Upper lobe of right lung (tissue), 1 donor: ENCODE measurements at regions not wholly inside any gene's neighbourhood (a gene's known extent, or its start where the extent isn't known, plus 50 kb on each side); places are given as distances from the start of the nearest gene placed in this dataset.

Experiments used
- ATAC-seq: fragments of 200-7000 bp; cut with Tn5 transposase; one replicate; pipeline ENCODE4 v1.9.1; 2020; ENCODE audit warnings: mild to moderate bottlenecking, moderate library complexity
- DNase-seq: peaks from one replicate; pipeline ENCODE4 v3.0.0-alpha.2; 2020
- H3K27ac ChIP-seq: fragments of 200-600 bp; one replicate; pipeline ENCODE4 v1.8.0; 2022
- H3K27me3 ChIP-seq: fragments of 200-600 bp; one replicate; pipeline ENCODE4 v1.8.0; 2022; ENCODE audit warnings: mild to moderate bottlenecking
- H3K36me3 ChIP-seq: fragments of 200-600 bp; one replicate; pipeline ENCODE4 v1.8.0; 2022
- H3K4me1 ChIP-seq: fragments of 200-600 bp; one replicate; pipeline ENCODE4 v1.8.0; 2022
- H3K4me3 ChIP-seq: fragments of 200-600 bp; one replicate; pipeline ENCODE4 v1.8.0; 2022; ENCODE audit warnings: mild to moderate bottlenecking
- H3K9me3 ChIP-seq: fragments of 200-600 bp; one replicate; pipeline ENCODE4 v1.8.0; 2022
- CTCF ChIP-seq: fragments of 200-600 bp; IDR thresholded peaks from one replicate; pipeline ENCODE4 v1.8.0; 2022; ENCODE audit warnings: antibody characterized with exemption
- intact Hi-C: fragments of 100-400 bp; cut with DNase I; formaldehyde crosslinking; loops from one replicate; pipeline ENCODE4 v1.11.0; 2022
- donor health status: DM: no; HTN: yes; CAD: no; lungs with severe emphysema.

GRCh38 chr4:62191451-62192240 lies 991.5 kb downstream of the ADGRL3 start:
- H3K27ac ChIP-seq = no peak overlapping the region
- H3K27me3 ChIP-seq = no peaks in the 10 kb centered on the region
- DNase-seq (no peak), ATAC-seq (no peak)
- intact Hi-C loops = no loop called here
- no peak for TF ChIP-seq CTCF
- no peaks in the 10 kb centered on the region for H3K36me3 ChIP-seq
- no peaks in the 10 kb centered on the region for H3K4me1 ChIP-seq
- H3K4me3 ChIP-seq = no peak overlapping the region
- H3K9me3 ChIP-seq = no peaks in the 10 kb centered on the region

- Histone ChIP-seq H3K4me1 (no peaks in the 10 kb centered on the region), H3K9me3 (no peaks in the 10 kb centered on the region), H3K27ac (no peak overlapping the region), H3K36me3 (no peaks in the 10 kb centered on the region), H3K4me3 (no peak overlapping the region), H3K27me3 (no peaks in the 10 kb centered on the region)
- DNase-seq (no peak), ATAC-seq (no peak)
- intact Hi-C loops = no loop called here
- TF ChIP-seq CTCF = no peak
Observed at GRCh38 chr4:62170235-62170634, 970.1 kb downstream of the ADGRL3 start.

GRCh38 chr4:62168681-62169080 lies 968.6 kb downstream of the ADGRL3 start:
- DNase-seq = no peak
- no peaks in the 10 kb centered on the region for H3K36me3 ChIP-seq
- no peaks in the 10 kb centered on the region for H3K4me1 ChIP-seq
- no peak overlapping the region for H3K4me3 ChIP-seq
- H3K27ac ChIP-seq = no peak overlapping the region
- no peaks in the 10 kb centered on the region for H3K27me3 ChIP-seq
- TF ChIP-seq CTCF = no peak
- no peaks in the 10 kb centered on the region for H3K9me3 ChIP-seq
- intact Hi-C loops = no loop called here
- no peak for ATAC-seq

GRCh38 chr4:62162606-62163005 lies 962.5 kb downstream of the ADGRL3 start:
- H3K27me3 ChIP-seq = no peaks in the 10 kb centered on the region
- no peak for TF ChIP-seq CTCF
- intact Hi-C loops = no loop called here
- no peak for ATAC-seq
- no peaks in the 10 kb centered on the region for H3K9me3 ChIP-seq
- H3K4me3 ChIP-seq = no peak overlapping the region
- H3K4me1 ChIP-seq = no peaks in the 10 kb centered on the region
- H3K27ac ChIP-seq = no peak overlapping the region
- no peak for DNase-seq
- H3K36me3 ChIP-seq = no peaks in the 10 kb centered on the region

GRCh38 chr4:62161446-62161845 lies 961.3 kb downstream of the ADGRL3 start:
- no peaks in the 10 kb centered on the region for H3K27me3 ChIP-seq
- no peaks in the 10 kb centered on the region for H3K9me3 ChIP-seq
- DNase-seq (no peak), ATAC-seq (no peak)
- intact Hi-C loops = no loop called here
- no peaks in the 10 kb centered on the region for H3K36me3 ChIP-seq
- no peaks in the 10 kb centered on the region for H3K4me1 ChIP-seq
- H3K27ac ChIP-seq = no peak overlapping the region
- no peak overlapping the region for H3K4me3 ChIP-seq
- TF ChIP-seq CTCF = no peak

- no peak overlapping the region for H3K4me3 ChIP-seq
- intact Hi-C loops = no loop called here
- no peak overlapping the region for H3K27ac ChIP-seq
- no peaks in the 10 kb centered on the region for H3K4me1 ChIP-seq
- TF ChIP-seq CTCF = no peak
- DNase-seq = no peak
- H3K27me3 ChIP-seq = no peaks in the 10 kb centered on the region
- peaks cover 4% of the 10 kb centered on the region for H3K9me3 ChIP-seq
- H3K36me3 ChIP-seq = no peaks in the 10 kb centered on the region
- no peak for ATAC-seq
Observed at GRCh38 chr4:62159876-62160275, 959.8 kb downstream of the ADGRL3 start.
